H1 (cell line): ENCODE measurements at regions not wholly inside any gene's neighbourhood (a gene's known extent, or its start where the extent isn't known, plus 50 kb on each side); places are given as distances from the start of the nearest gene placed in this dataset.

Source experiments
- ASH2L ChIP-seq: fragments of 200-600, 300-600 bp; sonication (generic); IDR thresholded peaks from one replicate; pipeline ENCODE4 v1.7.1; 2017; ENCODE audit warnings: low read length
- CHD1 ChIP-seq: IDR thresholded peaks from 2 replicates; pipeline ENCODE4 v1.6.1; 2012; ENCODE audit warnings: low read depth, low read length, improper control_type of control experiment
- CHD7 ChIP-seq: fragments of 300-600 bp; sonication (generic); IDR thresholded peaks from 2 replicates; pipeline ENCODE4 v1.7.1; 2012; ENCODE audit warnings: low read length, moderate library complexity, mild to moderate bottlenecking, inconsistent platforms; ENCODE audit not compliant: insufficient replicate concordance
- EP300 ChIP-seq, 2 experiments: IDR thresholded peaks; 1 replicate in 1 of 2; 2 replicates in 1 of 2; pipeline ENCODE4 v1.6.1; 2011 to 2012; ENCODE audit warnings: low read depth in 2 of 2, low read length in 2 of 2, mild to moderate bottlenecking in 2 of 2, borderline replicate concordance in 1 of 2, inconsistent platforms in 1 of 2, moderate library complexity in 1 of 2
- SIRT6 ChIP-seq: IDR thresholded peaks from one replicate; pipeline ENCODE4 v1.7.1; 2012; ENCODE audit warnings: low read length, inconsistent platforms
- SP2 ChIP-seq: IDR thresholded peaks from 2 replicates; pipeline ENCODE4 v1.6.1; 2012; ENCODE audit warnings: mild to moderate bottlenecking, low read length, inconsistent platforms
- SP4 ChIP-seq: IDR thresholded peaks from 2 replicates; pipeline ENCODE4 v1.6.1; 2012; ENCODE audit warnings: low read length, inconsistent platforms
- TEAD4 ChIP-seq: IDR thresholded peaks from 2 replicates; pipeline ENCODE4 v1.6.1; 2012; ENCODE audit warnings: low read depth, low read length, inconsistent platforms, mixed read lengths

GRCh38 chr3:8380904-8381704, 120.5 kb upstream of the LMCD1 start (continued):
- no peak for TF ChIP-seq CHD7
- TF ChIP-seq SP2: no peak
- no peak for TF ChIP-seq TEAD4
- TF ChIP-seq EP300 (IDR thresholded peaks at IDR 0.05; ENCODE audit: borderline replicate concordance in 1 of 2, low read depth in 2 of 2, low read length in 2 of 2): no peak
- TF ChIP-seq SIRT6: no peak
- no peak for TF ChIP-seq SP4
- TF ChIP-seq ASH2L: no peak
- TF ChIP-seq CHD1: no peak
